ENCODE measurements at regions not wholly inside any gene's neighbourhood (a gene's known extent, or its start where the extent isn't known, plus 50 kb on each side); places are given as distances from the start of the nearest gene placed in this dataset.

GRCh38 chr14:44309331-44309730, 197.8 kb downstream of the FSCB start:
- DNase-seq (ENCODE audit: low read depth), result peak; percentile 78

GRCh38 chr14:44300916-44301315, 206.2 kb downstream of the FSCB start:
- no peak for DNase-seq (ENCODE audit: low read depth)

- no peak for DNase-seq (ENCODE audit: low read depth)
Measured at GRCh38 chr14:44297437-44297836, 209.6 kb downstream of the FSCB start.

- no peak for DNase-seq (ENCODE audit: low read depth)
Measured at GRCh38 chr14:44291366-44291915, 215.6 kb downstream of the FSCB start.

GRCh38 chr14:44287858-44288257, 219.2 kb downstream of the FSCB start:
- DNase-seq (ENCODE audit: low read depth), result no peak

- no peak for DNase-seq (ENCODE audit: low read depth)
Measured at GRCh38 chr14:44286201-44286600, 220.9 kb downstream of the FSCB start.

- no peak for DNase-seq (ENCODE audit: low read depth)
Measured at GRCh38 chr14:44283836-44284235, 223.2 kb downstream of the FSCB start.

- no peak for DNase-seq (ENCODE audit: low read depth)
Measured at GRCh38 chr14:44279357-44279756, 227.7 kb downstream of the FSCB start.

- no peak for DNase-seq (ENCODE audit: low read depth)
Measured at GRCh38 chr14:44271637-44272036, 235.4 kb downstream of the FSCB start.

GRCh38 chr14:44271006-44271405, 236.1 kb downstream of the FSCB start:
- no peak for DNase-seq (ENCODE audit: low read depth)

GRCh38 chr14:44265246-44265645, 241.8 kb downstream of the FSCB start:
- DNase-seq (ENCODE audit: low read depth), result no peak

GRCh38 chr14:44215660-44216059, 291.4 kb downstream of the FSCB start:
- no peak for DNase-seq (ENCODE audit: low read depth)

GRCh38 chr14:44211718-44212117, 295.4 kb downstream of the FSCB start:
- no peak for DNase-seq (ENCODE audit: low read depth)

- no peak for DNase-seq (ENCODE audit: low read depth)
Measured at GRCh38 chr14:44204061-44204835, 302.8 kb downstream of the FSCB start.

GRCh38 chr14:44180975-44181374, 326.1 kb downstream of the FSCB start:
- DNase-seq (ENCODE audit: low read depth), result no peak

- no peak for DNase-seq (ENCODE audit: low read depth)
Measured at GRCh38 chr14:44170556-44170955, 336.5 kb downstream of the FSCB start.

- DNase-seq (ENCODE audit: low read depth), result peak; percentile 49
Measured at GRCh38 chr14:44170101-44170500, 337.0 kb downstream of the FSCB start.

- no peak for DNase-seq (ENCODE audit: low read depth)
Measured at GRCh38 chr14:44168566-44168965, 338.5 kb downstream of the FSCB start.

GRCh38 chr14:44166611-44167010, 340.5 kb downstream of the FSCB start:
- DNase-seq (ENCODE audit: low read depth), result no peak

GRCh38 chr14:44165936-44166335, 341.1 kb downstream of the FSCB start:
- DNase-seq (ENCODE audit: low read depth), result no peak

GRCh38 chr14:44165286-44165685, 341.8 kb downstream of the FSCB start:
- no peak for DNase-seq (ENCODE audit: low read depth)

- DNase-seq (ENCODE audit: low read depth), result peak; percentile 13
Measured at GRCh38 chr14:44163946-44164345, 343.1 kb downstream of the FSCB start.

GRCh38 chr14:44162197-44162596, 344.9 kb downstream of the FSCB start:
- peak; percentile 42 for DNase-seq (ENCODE audit: low read depth)

Data from HT1080 (cell line).